WTC11 (cell line): ENCODE measurements at regions not wholly inside any gene's neighbourhood (a gene's known extent, or its start where the extent isn't known, plus 50 kb on each side); places are given as distances from the start of the nearest gene placed in this dataset.

Experiments used
- ATF2 ChIP-seq: sonication (generic); formaldehyde crosslinking; IDR thresholded peaks from 2 replicates; pipeline ENCODE4 v1.8.1; 2022; ENCODE audit warnings: low read depth, missing genetic modification reagents, borderline replicate concordance
- ATF3 ChIP-seq: sonication (generic); formaldehyde crosslinking; conservative IDR thresholded peaks from 2 replicates; pipeline ENCODE4 v1.8.1; 2022; ENCODE audit warnings: mild to moderate bottlenecking, missing genetic modification reagents
- CTCF ChIP-seq: fragments of 200-600 bp; IDR thresholded peaks from 2 replicates; pipeline ENCODE4 v1.8.0; 2022; ENCODE audit warnings: antibody characterized with exemption
- E2F1 ChIP-seq: sonication (generic); formaldehyde crosslinking; IDR thresholded peaks from 2 replicates; pipeline ENCODE4 v1.8.0; 2022; ENCODE audit warnings: mild to moderate bottlenecking, missing genetic modification reagents
- ESRRA ChIP-seq: sonication (generic); formaldehyde crosslinking; IDR thresholded peaks from 2 replicates; pipeline ENCODE4 v1.8.1; 2022; ENCODE audit warnings: mild to moderate bottlenecking, missing genetic modification reagents, borderline replicate concordance
- FOXJ3 ChIP-seq: sonication (generic); formaldehyde crosslinking; IDR thresholded peaks from 2 replicates; pipeline ENCODE4 v1.9.0; 2021; ENCODE audit warnings: missing genetic modification reagents, mild to moderate bottlenecking, borderline replicate concordance
- MLX ChIP-seq: sonication (generic); formaldehyde crosslinking; IDR thresholded peaks from 2 replicates; pipeline ENCODE4 v1.8.1; 2023; ENCODE audit warnings: mild to moderate bottlenecking, missing genetic modification reagents, moderate library complexity
- NR2C2 ChIP-seq: sonication (generic); formaldehyde crosslinking; IDR thresholded peaks from 2 replicates; pipeline ENCODE4 v1.8.0; 2022; ENCODE audit warnings: mild to moderate bottlenecking, missing genetic modification reagents
- STAT6 ChIP-seq: sonication (generic); formaldehyde crosslinking; conservative IDR thresholded peaks from 2 replicates; pipeline ENCODE4 v1.8.1; 2023; ENCODE audit warnings: mild to moderate bottlenecking, low read depth, missing genetic modification reagents, moderate library complexity
- TEAD4 ChIP-seq: sonication (generic); formaldehyde crosslinking; IDR thresholded peaks from 2 replicates; pipeline ENCODE4 v1.8.0; 2022; ENCODE audit warnings: mild to moderate bottlenecking, missing genetic modification reagents
- TP53 ChIP-seq: sonication (generic); formaldehyde crosslinking; IDR thresholded peaks from 2 replicates; pipeline ENCODE4 v1.8.1; 2023; ENCODE audit warnings: mild to moderate bottlenecking, missing genetic modification reagents

GRCh38 chr7:26603631-26604030 lies 260.8 kb downstream of the SKAP2 start:
- TF ChIP-seq ESRRA (no peak), TEAD4 (CRISPR knock-in tag) (no peak), ATF2 (CRISPR knock-in tag) (no peak), CTCF (no peak), ATF3 (no peak), E2F1 (CRISPR knock-in tag) (no peak), MLX (CRISPR knock-in tag) (no peak), FOXJ3 (CRISPR knock-in tag) (no peak), TP53 (CRISPR knock-in tag) (no peak), STAT6 (CRISPR knock-in tag) (no peak), NR2C2 (no peak)
